ENCODE measurements at regions not wholly inside any gene's neighbourhood (a gene's known extent, or its start where the extent isn't known, plus 50 kb on each side); places are given as distances from the start of the nearest gene placed in this dataset.

- TF ChIP-seq, protein P1, sequence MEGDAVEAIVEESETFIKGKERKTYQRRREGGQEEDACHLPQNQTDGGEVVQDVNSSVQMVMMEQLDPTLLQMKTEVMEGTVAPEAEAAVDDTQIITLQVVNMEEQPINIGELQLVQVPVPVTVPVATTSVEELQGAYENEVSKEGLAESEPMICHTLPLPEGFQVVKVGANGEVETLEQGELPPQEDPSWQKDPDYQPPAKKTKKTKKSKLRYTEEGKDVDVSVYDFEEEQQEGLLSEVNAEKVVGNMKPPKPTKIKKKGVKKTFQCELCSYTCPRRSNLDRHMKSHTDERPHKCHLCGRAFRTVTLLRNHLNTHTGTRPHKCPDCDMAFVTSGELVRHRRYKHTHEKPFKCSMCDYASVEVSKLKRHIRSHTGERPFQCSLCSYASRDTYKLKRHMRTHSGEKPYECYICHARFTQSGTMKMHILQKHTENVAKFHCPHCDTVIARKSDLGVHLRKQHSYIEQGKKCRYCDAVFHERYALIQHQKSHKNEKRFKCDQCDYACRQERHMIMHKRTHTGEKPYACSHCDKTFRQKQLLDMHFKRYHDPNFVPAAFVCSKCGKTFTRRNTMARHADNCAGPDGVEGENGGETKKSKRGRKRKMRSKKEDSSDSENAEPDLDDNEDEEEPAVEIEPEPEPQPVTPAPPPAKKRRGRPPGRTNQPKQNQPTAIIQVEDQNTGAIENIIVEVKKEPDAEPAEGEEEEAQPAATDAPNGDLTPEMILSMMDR (IDR thresholded peaks at IDR 0.05) = no peak
- no peak for TF ChIP-seq POLR2A (IDR thresholded peaks at IDR 0.05)
Measured at GRCh38 chr13:105670179-105670990, 865.1 kb downstream of the EFNB2 start.
